HG03558 (cell line): ENCODE measurements at regions not wholly inside any gene's neighbourhood (a gene's known extent, or its start where the extent isn't known, plus 50 kb on each side); places are given as distances from the start of the nearest gene placed in this dataset.
"Not testable (repeated sequence)": the region's sequence is repeated elsewhere in the genome, so short reads cannot be mapped to it uniquely, and the experiment has no call there.

Source experiments
- ATAC-seq: cut with Tn5 transposase; IDR thresholded peaks from one replicate; pipeline ENCODE4 v1.9.1; 2021; ENCODE audit warnings: moderate number of reproducible peaks; ENCODE audit not compliant: unreplicated experiment; ENCODE audit errors: extremely low read depth

DNA sequence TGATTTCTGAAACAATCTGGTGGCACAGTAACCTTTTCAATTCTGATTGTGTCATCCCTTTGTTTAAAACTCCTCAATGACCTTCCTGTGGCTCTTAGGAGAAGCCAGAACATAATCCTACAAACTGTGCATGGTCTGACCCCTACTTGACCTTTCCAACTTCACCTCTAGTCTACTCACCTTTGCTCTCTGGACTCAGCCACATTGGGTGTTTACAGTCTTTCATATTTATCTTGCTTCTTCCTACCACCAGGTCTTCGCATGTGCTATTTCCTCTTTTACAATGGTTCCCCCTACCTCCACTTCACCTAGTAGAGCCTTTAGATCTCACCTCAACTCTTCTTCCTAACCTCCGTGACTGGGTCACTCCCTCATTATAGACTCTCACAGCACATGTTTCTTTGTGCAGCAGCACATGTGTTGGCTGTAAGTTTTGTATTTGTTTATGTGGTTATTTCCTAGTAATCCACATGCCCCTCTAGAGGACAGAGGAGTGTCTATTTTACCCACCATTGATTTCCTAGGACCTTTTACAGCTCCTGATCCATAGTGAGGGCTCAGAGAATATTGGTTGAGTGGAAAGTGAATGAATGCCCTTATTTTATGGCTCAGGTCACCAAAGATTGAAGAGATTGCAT is 320.8 kb upstream of the MEIS1 start:
- ATAC-seq = no peak

DNA sequence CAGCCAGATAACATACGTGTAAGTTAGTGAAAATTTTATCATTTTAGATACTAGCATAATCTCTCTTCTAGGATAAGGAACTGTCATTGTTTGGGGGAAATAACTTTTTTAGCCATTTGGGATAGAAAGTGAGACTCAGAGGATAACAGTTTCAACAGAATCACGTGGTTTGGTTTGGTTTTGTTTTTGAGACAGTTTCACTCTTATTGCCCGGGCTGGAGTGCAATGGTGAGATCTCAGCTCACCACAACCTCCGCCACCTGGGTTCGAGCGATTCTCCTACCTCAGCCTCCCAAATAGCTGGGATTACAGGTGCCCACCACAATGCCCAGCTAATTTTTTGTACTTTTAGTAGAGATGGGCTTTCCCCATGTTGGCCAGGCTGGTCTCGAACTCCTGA is 323.2 kb upstream of the MEIS1 start:
- ATAC-seq = no peak

DNA sequence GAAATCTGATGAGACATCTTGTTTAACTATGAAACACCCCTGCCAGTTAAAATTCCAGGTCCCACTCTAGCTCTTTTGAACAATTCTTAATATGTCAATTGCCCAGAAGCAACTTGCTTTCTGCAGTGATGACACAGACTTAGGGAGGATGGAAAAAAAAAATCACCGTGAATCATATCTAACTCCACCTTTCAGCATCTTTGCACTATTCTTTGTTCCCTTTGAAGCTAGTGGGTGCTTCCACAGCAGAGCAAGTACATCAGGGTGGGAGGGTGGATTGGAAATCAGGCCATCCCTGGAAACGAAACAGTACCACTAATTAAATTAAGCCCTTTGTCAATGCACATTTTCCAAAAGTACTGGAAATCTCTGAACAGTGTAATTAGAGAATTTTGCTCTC is 324.3 kb upstream of the MEIS1 start:
- no peak for ATAC-seq

DNA sequence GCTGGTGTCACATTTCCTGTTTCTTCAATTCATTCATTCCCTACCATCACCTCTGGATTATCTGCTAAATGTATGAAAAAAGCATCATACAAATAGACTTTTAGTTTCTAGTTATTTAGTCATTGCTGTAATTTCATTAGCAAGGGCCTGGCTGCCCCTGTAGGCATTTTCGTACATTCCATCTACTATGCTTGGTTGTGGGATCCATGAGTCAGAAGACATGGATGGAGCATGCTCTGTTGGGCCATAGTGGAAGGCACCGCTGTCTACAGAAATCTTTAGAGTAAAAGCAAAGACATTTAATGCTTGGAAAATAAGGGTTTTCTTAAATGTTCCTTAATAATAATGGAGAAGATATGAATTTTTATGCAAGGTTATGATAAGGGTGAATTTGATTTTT is 324.8 kb upstream of the MEIS1 start:
- ATAC-seq = no peak

DNA sequence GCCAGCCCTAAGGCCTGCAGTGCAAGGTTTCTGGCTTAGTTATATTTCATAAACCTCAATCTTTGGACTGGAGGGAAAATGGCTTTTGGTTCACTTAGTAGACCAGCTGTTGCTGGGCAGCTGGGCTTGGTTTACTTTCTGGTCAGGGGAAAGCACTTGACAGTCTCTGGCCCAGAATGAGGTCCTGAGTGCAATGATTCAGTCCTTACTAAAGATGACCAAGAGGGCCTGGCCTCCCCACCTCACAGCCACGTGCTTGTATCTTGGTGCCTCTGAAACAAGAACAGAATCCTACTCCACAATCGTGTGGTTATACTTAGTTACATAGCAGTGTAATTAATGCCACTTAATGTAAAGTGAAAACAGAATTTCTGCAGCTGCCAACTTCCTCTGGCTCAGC is 325.5 kb upstream of the MEIS1 start:
- ATAC-seq = no peak

DNA sequence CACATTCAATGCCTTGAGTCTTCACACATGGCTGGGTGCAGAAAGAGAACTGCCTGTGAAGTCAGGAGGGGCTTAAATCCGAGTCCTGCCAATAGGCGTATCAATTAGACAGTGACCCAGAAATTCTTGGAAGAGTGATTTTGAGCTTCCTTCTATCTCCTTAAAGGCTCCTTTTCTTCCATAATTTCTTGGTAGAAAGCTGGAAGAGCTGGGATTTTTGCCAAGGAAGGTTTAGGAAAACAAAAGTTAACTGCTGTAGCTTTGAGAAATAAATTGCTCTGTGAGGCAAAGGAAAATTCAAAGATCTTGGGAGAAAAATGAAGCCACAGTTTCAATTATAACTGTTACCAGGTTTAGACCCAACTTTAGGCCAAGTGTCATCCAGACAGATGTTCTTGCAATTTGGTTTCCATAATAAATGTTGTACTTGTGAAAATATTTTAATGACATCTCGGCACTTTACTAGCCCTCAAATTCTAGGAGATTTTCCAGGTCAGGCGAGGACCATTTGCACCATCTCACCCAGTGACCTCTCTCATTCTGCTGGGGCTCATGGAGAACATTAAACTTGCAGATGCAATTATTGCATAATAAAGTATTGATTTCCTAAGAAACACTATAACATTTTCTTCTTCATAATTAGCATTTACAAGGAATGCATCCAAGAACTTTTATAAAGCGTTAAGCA is 329.7 kb upstream of the MEIS1 start:
- ATAC-seq = no peak

DNA sequence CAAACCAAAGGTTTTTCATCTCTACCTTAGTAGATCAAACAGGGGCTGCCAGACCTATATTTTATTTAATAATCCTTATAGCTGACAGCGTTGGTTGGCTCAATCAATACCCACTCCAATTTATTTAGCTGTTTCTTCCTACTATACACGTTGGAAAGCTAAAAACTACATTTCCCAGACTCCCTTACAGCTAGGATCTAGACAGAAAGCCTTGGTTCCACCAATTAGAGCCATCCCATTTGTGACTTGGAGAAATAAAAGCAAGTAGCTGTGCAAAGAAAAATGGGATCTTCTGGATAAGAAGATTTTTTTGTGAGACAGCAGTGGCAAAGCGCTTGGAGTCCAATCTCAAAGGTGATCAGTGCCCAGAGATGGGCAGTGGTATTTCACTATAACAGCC is 331.3 kb upstream of the MEIS1 start:
- ATAC-seq = no peak

DNA sequence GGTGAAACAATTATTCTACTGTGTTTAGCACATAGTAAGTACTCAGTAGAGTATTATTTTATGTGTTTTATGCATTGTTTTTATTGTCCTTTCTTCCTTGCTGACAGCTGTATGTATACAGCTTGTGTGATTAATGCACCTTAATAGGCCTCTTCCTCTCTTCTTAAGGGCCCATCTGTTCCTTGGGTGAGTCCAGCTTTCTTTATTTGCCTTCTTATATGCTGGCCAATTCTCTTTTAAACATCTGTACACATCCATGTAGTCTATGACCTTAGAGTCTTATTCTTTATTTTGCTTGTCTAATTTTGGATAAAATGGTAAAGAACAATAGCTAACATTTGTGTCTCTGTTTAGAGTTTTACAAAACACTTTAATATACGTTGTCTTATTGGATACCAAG is 333.7 kb upstream of the MEIS1 start:
- ATAC-seq = no peak

DNA sequence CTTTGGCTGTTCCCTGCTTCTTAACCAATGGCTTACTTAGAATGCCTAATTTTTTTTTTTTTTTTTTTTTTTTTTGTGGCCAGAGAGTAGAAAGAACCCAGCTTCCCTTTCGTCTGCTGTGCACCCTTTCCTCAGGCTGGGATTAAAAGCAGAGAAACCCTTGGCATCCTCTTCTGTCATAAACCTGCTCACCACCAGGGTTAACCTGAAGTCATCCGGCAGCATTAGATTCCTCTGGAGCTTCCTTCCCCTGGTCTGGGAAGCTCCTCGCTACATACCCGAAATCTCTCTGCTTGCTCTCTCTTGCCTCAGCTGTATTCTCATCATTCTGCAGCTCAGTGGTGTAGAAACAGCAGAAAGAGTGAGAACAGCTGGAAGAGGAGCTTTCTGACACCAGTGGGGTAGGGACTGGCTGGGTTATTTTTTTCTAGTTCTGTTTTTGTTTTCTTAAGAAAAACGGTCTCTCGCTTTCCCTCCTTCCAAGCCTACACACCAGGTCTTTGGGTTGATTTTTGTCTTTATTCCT is 339.0 kb upstream of the MEIS1 start:
- ATAC-seq = no peak

DNA sequence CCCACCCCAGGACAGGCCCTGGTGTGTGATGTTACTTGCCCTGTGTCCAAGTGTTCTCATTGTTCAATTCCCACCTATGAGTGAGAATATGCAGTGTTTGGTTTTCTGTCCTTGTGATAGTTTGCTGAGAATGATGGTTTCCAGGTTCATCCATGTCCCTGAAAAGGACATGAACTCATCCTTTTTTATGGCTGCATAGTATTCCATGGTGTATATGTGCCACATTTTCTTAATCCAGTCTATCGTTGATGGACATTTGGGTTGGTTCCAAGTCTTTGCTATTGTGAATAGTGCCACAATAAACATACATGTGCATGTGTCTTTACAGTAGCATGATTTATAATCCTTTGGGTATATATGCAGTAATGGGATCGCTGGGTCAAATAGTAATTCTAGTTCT is 340.2 kb upstream of the MEIS1 start:
- not testable (repeated sequence) for ATAC-seq

DNA sequence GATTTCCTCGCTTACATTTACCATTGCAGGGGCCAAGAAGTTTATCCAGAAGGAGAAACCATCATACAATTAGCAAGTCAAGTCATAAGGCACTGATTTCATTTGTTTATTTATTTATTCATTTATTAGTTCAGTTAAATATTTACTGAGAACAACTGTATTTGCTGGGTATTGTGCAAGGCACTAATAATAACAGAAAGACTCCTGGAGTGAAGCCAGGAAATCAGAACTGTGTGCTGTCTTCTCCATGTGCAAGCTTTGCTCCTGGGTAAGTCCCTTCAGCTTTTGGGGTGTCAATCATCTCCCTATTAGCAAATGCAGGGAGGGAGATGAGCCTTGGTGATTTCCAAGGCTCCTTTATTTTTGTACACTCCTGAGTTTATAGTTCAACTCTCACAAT is 341.6 kb upstream of the MEIS1 start:
- ATAC-seq = no peak

DNA sequence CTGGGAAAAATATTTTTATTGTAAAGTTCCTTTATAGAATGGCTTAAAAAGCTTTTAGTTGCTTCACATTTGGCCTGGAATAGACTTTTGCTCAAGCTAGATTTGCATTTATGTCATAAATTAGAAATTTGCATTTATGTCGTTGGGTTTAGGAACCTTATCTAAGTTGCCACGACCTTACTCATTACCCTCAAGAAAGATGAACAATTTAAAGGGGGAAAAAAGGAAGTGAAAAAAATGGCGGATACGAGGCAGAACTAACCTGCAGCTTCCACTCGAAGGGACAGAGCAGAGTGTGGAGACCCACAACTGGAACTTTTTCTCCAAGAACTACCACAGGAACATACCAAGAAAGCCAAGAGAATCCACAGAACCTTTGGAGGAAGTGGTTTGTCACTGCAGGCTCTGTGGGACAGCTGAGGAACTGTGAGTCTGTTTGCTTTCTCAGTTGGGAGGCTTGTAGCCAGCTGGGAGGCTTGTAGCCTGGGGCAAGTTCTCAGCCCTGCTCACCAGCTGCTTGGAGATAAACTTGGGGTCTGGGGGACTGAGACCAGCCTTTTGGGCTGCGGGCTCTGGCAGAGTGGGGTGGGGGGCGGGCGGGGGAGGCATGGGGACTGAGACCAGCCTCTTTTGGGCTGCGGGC is 349.9 kb upstream of the MEIS1 start:
- ATAC-seq = no peak

DNA sequence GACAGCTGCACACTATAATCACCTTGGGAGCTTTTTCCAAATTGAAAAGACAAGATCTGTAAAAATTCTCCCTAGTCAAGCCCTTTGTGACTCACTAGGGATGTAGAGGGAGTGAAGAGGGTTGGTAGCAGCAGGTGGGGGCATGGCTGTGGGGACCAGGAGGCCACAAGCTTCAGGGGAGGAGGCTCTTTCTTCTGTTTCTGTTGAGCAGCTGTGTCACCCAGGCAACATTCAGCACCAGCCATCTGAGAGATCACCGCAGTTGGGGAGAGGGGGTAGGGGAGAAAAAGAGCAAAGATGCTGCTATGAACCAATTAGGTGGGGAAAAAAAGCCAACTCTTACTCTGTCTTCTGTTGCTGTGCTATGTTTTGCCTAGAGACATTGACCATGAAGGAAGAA is 352.3 kb upstream of the MEIS1 start:
- no peak for ATAC-seq

DNA sequence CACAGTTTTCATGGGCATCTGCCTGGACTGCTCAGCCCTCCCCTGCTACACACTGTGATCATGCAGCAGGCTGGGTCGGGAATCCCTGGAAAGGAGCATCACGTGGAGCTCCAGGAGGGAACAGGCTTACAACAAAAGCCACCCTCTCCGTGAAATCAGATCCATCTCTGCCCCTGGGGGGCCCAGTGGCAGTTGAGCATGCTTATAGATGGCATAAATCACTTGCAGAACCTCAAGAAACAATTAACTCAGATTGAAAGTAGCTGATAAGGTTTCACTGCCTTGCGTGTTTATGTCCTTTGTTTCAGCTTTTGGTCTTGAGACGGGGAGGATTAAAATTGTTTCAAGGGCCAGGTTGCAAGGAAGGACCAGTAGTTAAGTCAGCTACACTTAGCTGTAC is 354.8 kb upstream of the MEIS1 start:
- ATAC-seq = no peak

DNA sequence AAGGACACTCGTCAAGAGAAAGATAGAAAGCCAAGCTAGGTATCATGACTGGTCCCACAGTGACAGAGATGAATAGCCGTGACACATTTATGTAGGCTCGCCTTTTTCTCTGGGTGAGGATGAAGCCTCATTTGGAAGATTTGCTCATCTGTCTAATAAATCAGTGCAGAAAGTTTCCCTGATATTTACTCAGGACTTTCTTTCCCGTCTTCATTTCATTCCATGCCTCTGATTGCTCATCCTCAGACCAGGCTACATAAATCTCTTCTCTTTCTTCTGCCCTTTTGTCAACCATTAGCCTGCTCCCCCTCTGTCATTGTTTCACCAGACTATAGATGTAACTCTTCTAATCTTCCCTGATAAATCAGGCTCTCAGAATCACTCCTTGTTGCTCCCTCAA is 361.8 kb upstream of the MEIS1 start:
- ATAC-seq = no peak

DNA sequence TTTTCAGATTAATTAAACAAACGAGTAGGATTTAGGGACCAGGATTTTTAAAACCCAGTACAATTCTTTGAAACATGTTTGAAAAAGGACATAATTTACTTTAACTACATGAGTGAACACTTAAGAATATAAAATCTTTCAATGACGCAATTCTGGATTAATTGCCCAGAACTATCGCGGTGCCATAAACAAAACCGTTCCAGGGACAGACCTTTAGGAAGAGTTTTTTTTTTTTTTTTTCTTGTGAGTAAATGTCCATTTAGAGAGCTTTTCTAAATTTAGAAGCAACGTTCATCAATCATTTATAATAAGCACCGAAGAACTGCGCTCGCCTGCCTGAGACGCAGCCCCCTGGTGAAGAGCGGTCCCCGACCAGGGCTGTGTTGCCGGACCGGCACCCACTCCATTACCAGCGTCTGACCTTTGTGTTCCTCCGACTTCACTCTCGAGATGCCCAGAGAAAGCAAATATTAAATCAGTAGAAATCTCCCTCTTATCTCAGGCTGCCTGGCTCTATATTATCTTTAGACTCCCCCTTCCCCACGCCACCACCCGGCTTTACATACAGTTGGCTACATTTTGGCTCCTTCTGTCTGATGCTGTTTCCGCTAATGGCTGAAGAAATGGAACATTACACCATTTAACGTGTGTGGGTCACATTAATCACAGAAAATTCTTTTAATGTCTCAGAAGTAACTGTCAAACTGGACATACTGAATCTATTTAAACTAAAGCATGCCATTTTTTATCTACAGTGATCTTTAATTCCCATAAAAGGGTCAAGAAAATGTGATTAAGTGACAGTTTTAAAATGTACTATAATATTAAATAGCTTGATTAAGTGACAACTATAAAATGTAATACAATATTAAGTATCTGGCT is 364.0 kb upstream of the MEIS1 start:
- no peak for ATAC-seq

DNA sequence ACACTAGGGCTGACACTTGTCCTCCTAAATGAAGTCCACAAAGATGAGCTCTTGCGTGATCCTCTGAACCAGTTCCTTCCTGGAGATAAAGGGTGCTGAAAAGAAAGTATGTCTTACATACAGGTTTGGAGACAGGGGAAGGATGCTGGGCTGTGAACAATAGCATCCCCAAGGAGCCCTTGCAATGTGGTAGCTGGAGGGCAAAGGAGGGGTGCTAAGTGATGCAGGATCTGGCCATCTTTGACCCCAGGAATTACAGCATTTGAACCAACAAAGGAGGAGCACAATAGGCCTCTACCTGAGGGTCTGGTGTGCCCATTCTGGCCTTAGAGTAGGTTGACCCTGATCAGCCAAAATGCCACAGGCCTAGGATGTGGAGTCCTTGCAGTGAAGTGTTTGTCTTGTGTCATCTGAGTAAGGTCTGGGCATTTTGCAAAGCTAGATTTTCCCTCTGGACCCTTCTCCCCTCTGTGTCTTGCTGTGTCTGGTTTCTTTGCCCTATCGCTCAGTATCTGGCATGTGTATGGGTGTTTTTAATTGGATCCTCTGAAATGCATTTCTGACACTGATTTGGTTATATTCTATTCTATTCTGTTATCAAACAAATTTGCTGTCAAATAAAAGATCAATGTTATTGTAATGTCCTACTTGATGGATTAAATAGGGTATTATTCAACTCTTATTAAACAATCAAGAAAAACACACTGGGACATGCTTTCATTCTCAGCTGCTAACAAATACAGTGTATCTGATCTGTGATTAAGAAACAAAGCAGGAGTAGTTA is 364.8 kb upstream of the MEIS1 start:
- no peak for ATAC-seq

DNA sequence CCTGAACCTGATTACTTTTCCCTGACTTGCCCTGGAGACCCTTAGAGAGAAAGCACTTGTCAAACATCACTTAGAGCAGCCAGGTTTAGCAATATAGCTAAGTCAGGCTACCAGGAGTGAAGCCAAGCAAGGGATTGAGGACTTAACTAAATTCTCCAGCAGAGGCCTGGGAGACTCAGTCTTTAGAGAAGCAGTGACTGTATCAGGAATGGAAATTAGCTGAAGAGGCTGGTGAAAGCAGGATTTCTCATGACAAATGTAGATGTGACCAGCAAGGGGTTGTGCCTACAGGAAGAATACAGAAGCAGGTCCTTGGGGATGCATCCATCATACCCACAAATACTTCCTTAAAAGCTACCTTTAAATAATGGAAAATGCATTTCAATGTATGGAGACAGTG is 368.9 kb upstream of the MEIS1 start:
- no peak for ATAC-seq

DNA sequence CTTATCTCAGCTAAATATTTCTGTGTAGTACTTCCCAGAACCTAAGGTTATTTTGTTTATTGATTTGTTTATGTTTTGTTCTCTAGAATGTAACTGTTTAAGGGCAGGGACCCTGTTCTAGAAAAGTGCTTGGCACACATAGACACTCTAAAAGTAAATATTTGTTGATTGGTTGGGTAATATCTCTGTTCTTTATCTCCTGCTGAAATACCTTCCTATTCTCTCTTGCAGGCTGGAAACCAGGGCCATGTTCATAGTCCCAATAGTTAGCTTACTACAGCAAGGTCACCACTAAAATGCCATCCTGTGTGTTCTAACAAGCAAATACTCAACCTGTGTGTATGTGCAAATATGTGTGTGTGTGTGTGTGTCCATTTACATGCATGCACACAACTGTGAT is 375.6 kb upstream of the MEIS1 start:
- ATAC-seq = no peak

DNA sequence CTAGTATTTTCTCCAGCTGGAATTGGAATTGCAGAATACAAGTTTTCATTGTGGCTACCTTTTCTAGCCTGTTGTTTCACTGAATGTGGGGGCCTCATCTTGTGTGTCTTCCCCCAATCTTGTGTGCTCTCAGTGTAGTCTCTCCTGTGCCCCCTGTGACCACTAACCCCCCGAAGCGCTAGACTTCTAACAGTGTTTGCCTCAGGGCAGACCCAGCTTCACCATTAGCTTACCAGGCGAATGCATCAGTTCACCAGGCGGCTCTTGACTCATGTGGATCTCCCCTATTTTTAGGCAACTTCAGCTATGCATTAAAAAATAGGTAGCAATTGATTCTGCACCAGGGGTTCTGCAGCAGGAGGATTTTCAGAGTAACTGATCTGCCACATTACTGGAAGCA is 376.2 kb upstream of the MEIS1 start:
- no peak for ATAC-seq
